ENCODE measurements at regions not wholly inside any gene's neighbourhood (a gene's known extent, or its start where the extent isn't known, plus 50 kb on each side); places are given as distances from the start of the nearest gene placed in this dataset.
"Not testable (repeated sequence)": the region's sequence is repeated elsewhere in the genome, so short reads cannot be mapped to it uniquely, and the experiment has no call there.

GRCh38 chr5:115695310-115695880 is 69.6 kb upstream of the TMED7 start:
- H3K4me3 ChIP-seq (ENCODE audit: low read length): no peak overlapping the region
- TF ChIP-seq CTCF (conservative IDR thresholded peaks at IDR 0.05; ENCODE audit: low read length): no peak
- no peak for DNase-seq (ENCODE audit: low read depth)

- not testable (repeated sequence) for H3K4me3 ChIP-seq (ENCODE audit: low read length); DNase-seq (ENCODE audit: low read depth)
Observed at GRCh38 chr5:115691814-115692213, 66.0 kb upstream of the TMED7 start.

GRCh38 chr5:115686738-115687074 is 60.9 kb upstream of the TMED7 start:
- no peak; the same call in 1 of the 2 replicates for TF ChIP-seq CTCF (conservative IDR thresholded peaks at IDR 0.05; ENCODE audit: low read length)

GRCh38 chr5:115686051-115686737 is 60.4 kb upstream of the TMED7 start:
- peak; percentile 61 for DNase-seq (ENCODE audit: low read depth)
- no peak for TF ChIP-seq CTCF (conservative IDR thresholded peaks at IDR 0.05; ENCODE audit: low read length)

More at GRCh38 chr5:115686738-115687074, 60.9 kb upstream of the TMED7 start:
- no peak overlapping the region for H3K4me3 ChIP-seq (ENCODE audit: low read length)
- DNase-seq (ENCODE audit: low read depth): peak; percentile 58

GRCh38 chr5:115685490-115685889 is 59.7 kb upstream of the TMED7 start:
- TF ChIP-seq CTCF (conservative IDR thresholded peaks at IDR 0.05; ENCODE audit: low read length): no peak
- DNase-seq (ENCODE audit: low read depth): no peak
- H3K4me3 ChIP-seq (ENCODE audit: low read length): no peak overlapping the region

More at GRCh38 chr5:115686051-115686737, 60.4 kb upstream of the TMED7 start:
- no peak overlapping the region for H3K4me3 ChIP-seq (ENCODE audit: low read length)

GRCh38 chr5:115684513-115685037 is 58.7 kb upstream of the TMED7 start:
- no peak for DNase-seq (ENCODE audit: low read depth)
- H3K4me3 ChIP-seq (ENCODE audit: low read length): no peak overlapping the region
- TF ChIP-seq CTCF (conservative IDR thresholded peaks at IDR 0.05; ENCODE audit: low read length): no peak

GRCh38 chr5:115683081-115683480 is 57.2 kb upstream of the TMED7 start:
- no peak for DNase-seq (ENCODE audit: low read depth)
- H3K4me3 ChIP-seq (ENCODE audit: low read length): no peak overlapping the region
- no peak for TF ChIP-seq CTCF (conservative IDR thresholded peaks at IDR 0.05; ENCODE audit: low read length)

Data from AG10803 (cell line).